ENCODE measurements at regions not wholly inside any gene's neighbourhood (a gene's known extent, or its start where the extent isn't known, plus 50 kb on each side); places are given as distances from the start of the nearest gene placed in this dataset.
"Not testable (repeated sequence)": the region's sequence is repeated elsewhere in the genome, so short reads cannot be mapped to it uniquely, and the experiment has no call there.

- not testable (repeated sequence) for TF ChIP-seq POLR2A, POLR2AphosphoS5, EP300 (IDR thresholded peaks at IDR 0.05)
- TF ChIP-seq, protein P1, sequence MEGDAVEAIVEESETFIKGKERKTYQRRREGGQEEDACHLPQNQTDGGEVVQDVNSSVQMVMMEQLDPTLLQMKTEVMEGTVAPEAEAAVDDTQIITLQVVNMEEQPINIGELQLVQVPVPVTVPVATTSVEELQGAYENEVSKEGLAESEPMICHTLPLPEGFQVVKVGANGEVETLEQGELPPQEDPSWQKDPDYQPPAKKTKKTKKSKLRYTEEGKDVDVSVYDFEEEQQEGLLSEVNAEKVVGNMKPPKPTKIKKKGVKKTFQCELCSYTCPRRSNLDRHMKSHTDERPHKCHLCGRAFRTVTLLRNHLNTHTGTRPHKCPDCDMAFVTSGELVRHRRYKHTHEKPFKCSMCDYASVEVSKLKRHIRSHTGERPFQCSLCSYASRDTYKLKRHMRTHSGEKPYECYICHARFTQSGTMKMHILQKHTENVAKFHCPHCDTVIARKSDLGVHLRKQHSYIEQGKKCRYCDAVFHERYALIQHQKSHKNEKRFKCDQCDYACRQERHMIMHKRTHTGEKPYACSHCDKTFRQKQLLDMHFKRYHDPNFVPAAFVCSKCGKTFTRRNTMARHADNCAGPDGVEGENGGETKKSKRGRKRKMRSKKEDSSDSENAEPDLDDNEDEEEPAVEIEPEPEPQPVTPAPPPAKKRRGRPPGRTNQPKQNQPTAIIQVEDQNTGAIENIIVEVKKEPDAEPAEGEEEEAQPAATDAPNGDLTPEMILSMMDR (IDR thresholded peaks at IDR 0.05) = not testable (repeated sequence)
Observed at GRCh38 chr6:106806253-106806652, 168.3 kb downstream of the CD24 start.

Data from stomach (tissue), 4 donors.